ENCODE measurements at regions not wholly inside any gene's neighbourhood (a gene's known extent, or its start where the extent isn't known, plus 50 kb on each side); places are given as distances from the start of the nearest gene placed in this dataset.

GRCh38 chr9:131800366-131800765, 60.5 kb upstream of the RAPGEF1 start:
- TF ChIP-seq CTCF (IDR thresholded peaks at IDR 0.05) (no peak), POLR2A (IDR thresholded peaks at IDR 0.05) (no peak)
